ENCODE measurements at regions not wholly inside any gene's neighbourhood (a gene's known extent, or its start where the extent isn't known, plus 50 kb on each side); places are given as distances from the start of the nearest gene placed in this dataset.

DNA sequence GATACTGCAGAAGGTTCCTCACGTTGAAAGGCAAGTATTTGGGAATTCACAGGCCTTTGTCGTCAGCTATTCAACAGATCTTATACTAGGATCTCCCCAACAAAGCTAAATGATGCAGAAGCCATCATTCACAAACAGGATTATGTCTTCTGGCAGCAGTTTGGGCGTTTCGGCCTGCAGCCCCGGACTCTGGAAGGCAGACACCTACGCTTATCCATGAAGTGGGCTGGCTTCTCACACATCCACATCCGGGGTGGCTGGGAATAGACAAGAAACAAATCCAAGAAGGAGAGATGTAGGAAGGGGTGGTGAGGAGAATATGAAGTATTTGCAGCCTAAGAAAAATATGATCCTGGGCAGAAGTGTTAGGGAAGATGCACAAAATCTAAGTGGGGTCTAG lies 471.9 kb downstream of the AGTPBP1 start:
- CTCF ChIA-PET: interaction anchor here (1.0 kb wide), 1 partner anchor 12 kb away, joined by 3 read pairs; no protein-coding TSS in a partner anchor
- DNase-seq (ENCODE audit: extremely low spot score): no peak
- POLR2A ChIA-PET: no interaction called here
- no peak for TF ChIP-seq CTCF (IDR thresholded peaks at IDR 0.05; ENCODE audit: control extremely low read depth, extremely low read depth, low read depth, missing control alignments)

- CTCF ChIA-PET: interaction anchor here (0.8 to 1.6 kb wide), 3 partner anchors 11 to 157 kb away, joined by 3 to 4 read pairs (median 4); no protein-coding TSS in a partner anchor
- TF ChIP-seq CTCF (IDR thresholded peaks at IDR 0.05; ENCODE audit: control extremely low read depth, extremely low read depth, low read depth, missing control alignments): no peak
- DNase-seq (ENCODE audit: extremely low spot score): no peak
- POLR2A ChIA-PET: no interaction called here
These were observed 473.6 kb downstream of the AGTPBP1 start for GRCh38 chr9:85268131-85268530.

DNA sequence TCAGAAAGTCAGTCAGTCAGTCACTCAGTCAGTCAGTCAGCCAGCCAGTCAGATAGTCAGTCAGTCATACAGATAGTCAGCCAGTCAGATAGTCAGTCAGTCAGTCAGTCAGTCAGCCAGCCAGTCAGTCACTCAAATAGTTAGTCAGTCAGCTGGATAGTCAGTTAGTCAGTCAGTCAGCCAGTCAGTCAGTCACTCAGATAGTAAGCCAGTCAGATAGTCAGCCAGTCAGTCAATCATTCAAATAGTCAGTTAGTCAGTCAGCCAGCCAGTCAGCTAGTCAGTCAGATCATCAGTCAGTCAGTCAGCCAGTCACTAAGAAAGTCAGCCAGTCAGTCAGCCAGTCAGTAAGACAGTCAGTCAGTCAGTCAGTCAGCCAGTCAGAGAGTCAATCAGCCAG lies 477.1 kb downstream of the AGTPBP1 start:
- DNase-seq (ENCODE audit: extremely low spot score): no peak
- ChIA-PET POLR2A (no interaction called here), CTCF (interaction anchor here (2.3 kb wide), 1 partner anchor 25 kb away, joined by 5 read pairs; no protein-coding TSS in a partner anchor)
- TF ChIP-seq CTCF (IDR thresholded peaks at IDR 0.05; ENCODE audit: control extremely low read depth, extremely low read depth, low read depth, missing control alignments): no peak

GRCh38 chr9:85263288-85263687 lies 478.5 kb downstream of the AGTPBP1 start:
- ChIA-PET POLR2A (interaction anchor here (0.6 kb wide), 1 partner anchor 136 kb away, joined by 4 read pairs; no protein-coding TSS in a partner anchor), CTCF (interaction anchor here (1.9 to 2.3 kb wide), 2 partner anchors 27 to 35 kb away, joined by 5 read pairs; no protein-coding TSS in a partner anchor)
- DNase-seq (ENCODE audit: extremely low spot score): no peak
- no peak for TF ChIP-seq CTCF (IDR thresholded peaks at IDR 0.05; ENCODE audit: control extremely low read depth, extremely low read depth, low read depth, missing control alignments)

DNA sequence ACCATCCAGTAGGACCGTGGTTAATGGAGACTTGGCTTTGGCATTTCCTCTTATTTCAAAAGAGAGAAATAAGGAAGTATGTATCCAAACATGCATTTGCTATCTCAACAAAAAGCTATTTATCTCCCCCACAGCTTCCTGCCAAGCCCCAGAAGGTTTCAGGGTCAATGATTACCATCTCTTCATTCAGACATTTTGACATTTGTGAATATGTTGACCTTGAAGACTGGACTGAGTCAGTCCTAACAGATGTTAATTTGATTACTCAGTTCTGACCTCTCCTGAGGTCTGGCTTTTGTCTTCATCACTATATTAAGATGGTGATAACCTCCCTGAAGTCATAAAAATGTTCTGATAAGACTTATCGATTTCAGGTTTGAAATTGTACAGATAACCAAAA lies 479.4 kb downstream of the AGTPBP1 start:
- no peak for TF ChIP-seq CTCF (IDR thresholded peaks at IDR 0.05; ENCODE audit: control extremely low read depth, extremely low read depth, low read depth, missing control alignments)
- ChIA-PET CTCF (interaction anchor here (1.2 to 1.9 kb wide), 3 partner anchors 36 to 865 kb away, joined by 4 to 5 read pairs (median 5); no protein-coding TSS in a partner anchor), POLR2A (no interaction called here)
- no peak for DNase-seq (ENCODE audit: extremely low spot score)

- CTCF ChIA-PET: interaction anchor here (1.0 to 1.2 kb wide), 3 partner anchors 263 to 863 kb away, joined by 3 read pairs; no protein-coding TSS in a partner anchor
- TF ChIP-seq CTCF (IDR thresholded peaks at IDR 0.05; ENCODE audit: control extremely low read depth, extremely low read depth, low read depth, missing control alignments): no peak
- no peak for DNase-seq (ENCODE audit: extremely low spot score)
- POLR2A ChIA-PET: no interaction called here
These were observed 481.4 kb downstream of the AGTPBP1 start for GRCh38 chr9:85260275-85260845.

Data from GM10248 (cell line).